OCI-LY1 (cell line): ENCODE measurements at regions not wholly inside any gene's neighbourhood (a gene's known extent, or its start where the extent isn't known, plus 50 kb on each side); places are given as distances from the start of the nearest gene placed in this dataset.

Experiments
- H2AFZ ChIP-seq: fragments of 200-600 bp; sonication (generic), shearing (Covaris generic); 2 replicates; pipeline ENCODE4 v1.6.0; 2014; ENCODE audit warnings: antibody characterized with exemption, mild to moderate bottlenecking, low read length
- H3F3A ChIP-seq: fragments of 200-600 bp; sonication (generic), shearing (Covaris generic); 2 replicates; pipeline ENCODE4 v1.6.0; 2014; ENCODE audit warnings: mild to moderate bottlenecking, antibody characterized with exemption, low read length, moderate library complexity; ENCODE audit not compliant: insufficient read depth
- H3K27ac ChIP-seq: fragments of 200-600 bp; sonication (generic); 2 replicates; pipeline ENCODE4 v1.5.1; 2014; ENCODE audit warnings: low read length, mixed run types, mild to moderate bottlenecking, low read depth; ENCODE audit not compliant: poor library complexity, severe bottlenecking
- H3K27me3 ChIP-seq: fragments of 200-600 bp; sonication (generic); 2 replicates; pipeline ENCODE4 v1.6.0; 2014; ENCODE audit warnings: antibody characterized with exemption, mild to moderate bottlenecking, low read length, moderate library complexity; ENCODE audit not compliant: insufficient read depth
- H3K36me3 ChIP-seq: fragments of 200-600 bp; sonication (generic); 2 replicates; pipeline ENCODE4 v1.6.1; 2014; ENCODE audit warnings: mild to moderate bottlenecking, antibody characterized with exemption, low read length, moderate library complexity, mixed read lengths; ENCODE audit not compliant: insufficient read depth
- H3K4me1 ChIP-seq: fragments of 200-600 bp; sonication (generic); 2 replicates; pipeline ENCODE4 v1.5.1; 2014; ENCODE audit warnings: mild to moderate bottlenecking, low read length, moderate library complexity; ENCODE audit not compliant: insufficient read depth, severe bottlenecking
- H3K4me2 ChIP-seq: fragments of 200-600 bp; sonication (generic), shearing (Covaris generic); 2 replicates; pipeline ENCODE4 v1.6.1; 2014; ENCODE audit warnings: low read length
- H3K4me3 ChIP-seq: fragments of 200-600 bp; sonication (generic); 2 replicates; pipeline ENCODE4 v1.5.1; 2014; ENCODE audit warnings: low read length, low read depth, mild to moderate bottlenecking, mixed read lengths; ENCODE audit not compliant: poor library complexity, severe bottlenecking
- H3K79me2 ChIP-seq: fragments of 200-600 bp; shearing (Covaris generic); 2 replicates; pipeline ENCODE4 v1.6.1; 2016; ENCODE audit warnings: mixed run types, low read length, mixed read lengths; ENCODE audit not compliant: insufficient read depth
- H3K9ac ChIP-seq: fragments of 200-600 bp; sonication (generic), shearing (Covaris generic); 2 replicates; pipeline ENCODE4 v1.6.1; 2014; ENCODE audit warnings: mild to moderate bottlenecking, low read length, mixed read lengths
- H3K9me2 ChIP-seq: fragments of 200-600 bp; sonication (generic), shearing (Covaris generic); 2 replicates; pipeline ENCODE4 v1.6.1; 2014; ENCODE audit warnings: low read depth, mild to moderate bottlenecking, low read length, mixed read lengths
- H3K9me3 ChIP-seq: fragments of 200-600 bp; shearing (Covaris generic); 2 replicates; pipeline ENCODE4 v1.6.1; 2014; ENCODE audit warnings: low read length, mixed read lengths
- H4K20me1 ChIP-seq: fragments of 200-600 bp; sonication (generic), shearing (Covaris generic); 2 replicates; pipeline ENCODE4 v1.6.0; 2016; ENCODE audit warnings: mild to moderate bottlenecking, low read length; ENCODE audit not compliant: insufficient read depth
- CTCF ChIP-seq: fragments of 200-600 bp; sonication (generic), shearing (Covaris generic); IDR thresholded peaks from 2 replicates; pipeline ENCODE4 v1.5.1; 2017; ENCODE audit warnings: mild to moderate bottlenecking, antibody characterized with exemption, low read length, moderate library complexity, mixed read lengths
- EZH2 ChIP-seq: fragments of 200-600 bp; sonication (generic), shearing (Covaris generic); IDR thresholded peaks from 2 replicates; pipeline ENCODE4 v1.8.0; 2017; ENCODE audit warnings: borderline replicate concordance, mixed run types, mild to moderate bottlenecking, antibody characterized with exemption, low read length, moderate library complexity, mixed read lengths

- Histone ChIP-seq H3K4me2 (no peak overlapping the region), H3K36me3 (no peaks in the 10 kb centered on the region), H3K4me1 (no peaks in the 10 kb centered on the region), H3K27me3 (no peaks in the 10 kb centered on the region), H3K4me3 (no peak overlapping the region), H3F3A (no peaks in the 10 kb centered on the region), H3K27ac (no peak overlapping the region), H3K9ac (no peak overlapping the region), H4K20me1 (no peaks in the 10 kb centered on the region), H3K9me2 (no peaks in the 10 kb centered on the region), H3K79me2 (no peaks in the 10 kb centered on the region), H3K9me3 (no peaks in the 10 kb centered on the region), H2AFZ (no peak overlapping the region)
- TF ChIP-seq EZH2 (no peak), CTCF (no peak)
Observed at GRCh38 chr3:181253796-181254195, 264.3 kb upstream of the DNAJC19 start.

GRCh38 chr3:181252631-181253030 lies 263.1 kb upstream of the DNAJC19 start:
- H2AFZ ChIP-seq = no peak overlapping the region
- no peak overlapping the region for H3K4me3 ChIP-seq
- H3K4me1 ChIP-seq = no peaks in the 10 kb centered on the region
- no peaks in the 10 kb centered on the region for H4K20me1 ChIP-seq
- H3K9me2 ChIP-seq = no peaks in the 10 kb centered on the region
- H3K9me3 ChIP-seq = no peaks in the 10 kb centered on the region
- no peak overlapping the region for H3K4me2 ChIP-seq
- H3K27ac ChIP-seq = no peak overlapping the region
- H3K9ac ChIP-seq = no peak overlapping the region
- H3F3A ChIP-seq = no peaks in the 10 kb centered on the region
- no peaks in the 10 kb centered on the region for H3K79me2 ChIP-seq
- no peaks in the 10 kb centered on the region; the same call in 1 of the 2 replicates for H3K27me3 ChIP-seq
- TF ChIP-seq EZH2 (no peak), CTCF (no peak)
- H3K36me3 ChIP-seq = no peaks in the 10 kb centered on the region

- no peak for TF ChIP-seq EZH2
- no peaks in the 10 kb centered on the region for H3K4me1 ChIP-seq
Observed at GRCh38 chr3:181250714-181251113, 261.2 kb upstream of the DNAJC19 start.

GRCh38 chr3:181239441-181239840 lies 249.9 kb upstream of the DNAJC19 start:
- TF ChIP-seq EZH2 (no peak), CTCF (no peak)
- H3K4me3 ChIP-seq = no peak overlapping the region
- H3K4me2 ChIP-seq = no peak overlapping the region

More at GRCh38 chr3:181250714-181251113, 261.2 kb upstream of the DNAJC19 start:
- H3K79me2 ChIP-seq = no peaks in the 10 kb centered on the region
- no peak overlapping the region for H3K27ac ChIP-seq
- no peak overlapping the region for H3K4me3 ChIP-seq
- no peak overlapping the region for H2AFZ ChIP-seq
- no peak overlapping the region for H3K4me2 ChIP-seq
- no peaks in the 10 kb centered on the region for H3K9me3 ChIP-seq
- no peak overlapping the region for H3K9ac ChIP-seq
- no peaks in the 10 kb centered on the region; the same call in 1 of the 2 replicates for H3K27me3 ChIP-seq
- H3F3A ChIP-seq = no peaks in the 10 kb centered on the region
- H4K20me1 ChIP-seq = no peaks in the 10 kb centered on the region
- no peaks in the 10 kb centered on the region for H3K36me3 ChIP-seq
- H3K9me2 ChIP-seq = no peaks in the 10 kb centered on the region

More at GRCh38 chr3:181239441-181239840, 249.9 kb upstream of the DNAJC19 start:
- Histone ChIP-seq H3K4me1 (peaks cover 29% of the 10 kb centered on the region), H3K79me2 (no peaks in the 10 kb centered on the region), H4K20me1 (no peaks in the 10 kb centered on the region), H3K27ac (no peak overlapping the region), H3K9ac (no peak overlapping the region), H3K9me2 (no peaks in the 10 kb centered on the region), H3K36me3 (no peaks in the 10 kb centered on the region), H3K9me3 (no peaks in the 10 kb centered on the region), H3K27me3 (no peaks in the 10 kb centered on the region), H2AFZ (no peak overlapping the region), H3F3A (no peaks in the 10 kb centered on the region)
